ENCODE measurements at regions not wholly inside any gene's neighbourhood (a gene's known extent, or its start where the extent isn't known, plus 50 kb on each side); places are given as distances from the start of the nearest gene placed in this dataset.

GRCh38 chr5:4182144-4182543 is 586.5 kb downstream of the IRX1 start:
- no peak for TF ChIP-seq POLR2AphosphoS5 (IDR thresholded peaks at IDR 0.05)
- no peak for TF ChIP-seq CTCF (IDR thresholded peaks at IDR 0.05)
